WTC11 (cell line): ENCODE measurements at regions not wholly inside any gene's neighbourhood (a gene's known extent, or its start where the extent isn't known, plus 50 kb on each side); places are given as distances from the start of the nearest gene placed in this dataset.

Experiments
- CTCF ChIP-seq: fragments of 200-600 bp; IDR thresholded peaks from 2 replicates; pipeline ENCODE4 v1.8.0; 2022; ENCODE audit warnings: antibody characterized with exemption
- NR2C2 ChIP-seq: sonication (generic); formaldehyde crosslinking; IDR thresholded peaks from 2 replicates; pipeline ENCODE4 v1.8.0; 2022; ENCODE audit warnings: mild to moderate bottlenecking, missing genetic modification reagents
- SMAD3 ChIP-seq: sonication (generic); formaldehyde crosslinking; IDR thresholded peaks from 2 replicates; pipeline ENCODE4 v1.8.0; 2022; ENCODE audit warnings: missing genetic modification reagents, mild to moderate bottlenecking, borderline replicate concordance
- TCF7 ChIP-seq: sonication (generic); formaldehyde crosslinking; IDR thresholded peaks from 2 replicates; pipeline ENCODE4 v1.8.0; 2022; ENCODE audit warnings: mild to moderate bottlenecking, low read depth, missing genetic modification reagents, moderate library complexity

GRCh38 chr1:72662918-72663317 is 380.6 kb upstream of the NEGR1 start:
- no peak for TF ChIP-seq CTCF
- TF ChIP-seq TCF7 (CRISPR knock-in tag): no peak
- TF ChIP-seq NR2C2 (CRISPR knock-in tag): no peak
- no peak for TF ChIP-seq SMAD3 (CRISPR knock-in tag)
